ENCODE measurements at regions not wholly inside any gene's neighbourhood (a gene's known extent, or its start where the extent isn't known, plus 50 kb on each side); places are given as distances from the start of the nearest gene placed in this dataset.

- TF ChIP-seq CTCF (IDR thresholded peaks at IDR 0.05) (no peak), POLR2A (IDR thresholded peaks at IDR 0.05) (no peak)
These were observed 306.5 kb downstream of the KCTD12 start for GRCh38 chr13:76579701-76580100.

Data from body of pancreas (tissue), 4 donors.